GM23248 (cell line): ENCODE measurements at regions not wholly inside any gene's neighbourhood (a gene's known extent, or its start where the extent isn't known, plus 50 kb on each side); places are given as distances from the start of the nearest gene placed in this dataset.

Experiments
- EZH2 ChIP-seq: fragments of 200-600 bp; sonication (generic); IDR thresholded peaks from 2 replicates; pipeline ENCODE4 v1.6.1; 2018; ENCODE audit warnings: antibody characterized with exemption, mild to moderate bottlenecking; ENCODE audit not compliant: insufficient read depth, poor library complexity, severe bottlenecking
- EZH2phosphoT487 ChIP-seq: fragments of 200-600 bp; sonication (generic); IDR thresholded peaks from 2 replicates; pipeline ENCODE4 v1.6.1; 2018; ENCODE audit warnings: antibody characterized with exemption, moderate library complexity, mild to moderate bottlenecking, low read depth; ENCODE audit not compliant: insufficient read depth

- TF ChIP-seq EZH2phosphoT487 = no peak
- no peak for TF ChIP-seq EZH2
Observed at GRCh38 chr18:6600667-6601167, 128.8 kb upstream of the ARHGAP28 start.
